GM12865 (cell line): ENCODE measurements at regions not wholly inside any gene's neighbourhood (a gene's known extent, or its start where the extent isn't known, plus 50 kb on each side); places are given as distances from the start of the nearest gene placed in this dataset.
A peak's percentile ranks its signal among the peaks of the same experiment; 100 is the strongest.

Experiments used
- DNase-seq: peaks from one replicate; pipeline ENCODE4 v3.0.0; 2010; ENCODE audit warnings: low read depth
- H3K4me3 ChIP-seq: 2 replicates; pipeline ENCODE4 v1.5.1; 2011; ENCODE audit warnings: mild to moderate bottlenecking, low read depth, low read length, control low read depth
- TF ChIP-seq, protein P1 (sequence below): IDR thresholded peaks from 2 replicates; pipeline ENCODE4 v1.5.1; 2011; ENCODE audit warnings: low read length, control low read depth, low read depth, inconsistent platforms; ENCODE audit not compliant: insufficient read depth; ENCODE audit errors: missing control alignments

DNA sequence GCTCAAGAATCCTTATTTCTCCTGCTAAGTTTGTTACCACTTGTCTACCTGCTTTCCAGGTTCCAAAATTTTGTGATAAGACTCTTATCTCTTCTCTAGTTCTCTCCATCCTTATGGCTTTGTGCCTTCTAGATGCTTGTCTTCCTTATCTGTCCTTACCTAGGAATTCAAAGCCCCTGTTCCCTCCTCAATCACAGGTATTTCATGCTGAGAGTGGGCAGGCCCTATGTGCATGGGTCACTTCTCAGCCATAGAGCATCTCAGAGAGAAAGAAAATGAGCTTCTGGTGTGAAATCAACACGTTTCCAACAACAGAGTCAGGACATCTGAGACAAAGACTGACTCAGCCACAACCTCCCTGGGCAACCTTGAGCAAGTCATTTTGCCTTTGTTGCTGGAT is 214.1 kb upstream of the TLE3 start:
- H3K4me3 ChIP-seq, result no peak overlapping the region
- no peak for DNase-seq
- TF ChIP-seq, protein P1, sequence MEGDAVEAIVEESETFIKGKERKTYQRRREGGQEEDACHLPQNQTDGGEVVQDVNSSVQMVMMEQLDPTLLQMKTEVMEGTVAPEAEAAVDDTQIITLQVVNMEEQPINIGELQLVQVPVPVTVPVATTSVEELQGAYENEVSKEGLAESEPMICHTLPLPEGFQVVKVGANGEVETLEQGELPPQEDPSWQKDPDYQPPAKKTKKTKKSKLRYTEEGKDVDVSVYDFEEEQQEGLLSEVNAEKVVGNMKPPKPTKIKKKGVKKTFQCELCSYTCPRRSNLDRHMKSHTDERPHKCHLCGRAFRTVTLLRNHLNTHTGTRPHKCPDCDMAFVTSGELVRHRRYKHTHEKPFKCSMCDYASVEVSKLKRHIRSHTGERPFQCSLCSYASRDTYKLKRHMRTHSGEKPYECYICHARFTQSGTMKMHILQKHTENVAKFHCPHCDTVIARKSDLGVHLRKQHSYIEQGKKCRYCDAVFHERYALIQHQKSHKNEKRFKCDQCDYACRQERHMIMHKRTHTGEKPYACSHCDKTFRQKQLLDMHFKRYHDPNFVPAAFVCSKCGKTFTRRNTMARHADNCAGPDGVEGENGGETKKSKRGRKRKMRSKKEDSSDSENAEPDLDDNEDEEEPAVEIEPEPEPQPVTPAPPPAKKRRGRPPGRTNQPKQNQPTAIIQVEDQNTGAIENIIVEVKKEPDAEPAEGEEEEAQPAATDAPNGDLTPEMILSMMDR, result no peak

DNA sequence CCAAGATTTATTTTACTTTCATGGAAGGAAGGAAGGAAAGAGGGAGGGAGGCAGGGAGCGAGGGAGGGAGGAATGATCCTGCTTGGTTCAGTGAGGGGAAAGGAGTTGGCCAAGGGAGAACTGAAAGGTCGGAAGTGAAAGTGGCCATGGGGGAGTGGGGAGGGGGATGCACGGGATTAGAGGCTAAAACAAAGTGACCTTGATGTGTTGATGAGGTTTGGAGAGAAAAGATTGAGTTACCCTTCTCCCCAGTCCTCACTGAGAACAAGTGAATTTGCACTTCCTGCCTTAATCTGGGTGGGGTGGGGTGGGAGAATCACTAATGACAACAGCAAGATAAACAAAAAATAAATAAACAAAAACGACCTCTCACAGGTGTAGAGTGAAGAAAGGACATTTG is 212.0 kb upstream of the TLE3 start:
- H3K4me3 ChIP-seq, result no peak overlapping the region
- TF ChIP-seq, protein P1, result no peak
- no peak for DNase-seq

DNA sequence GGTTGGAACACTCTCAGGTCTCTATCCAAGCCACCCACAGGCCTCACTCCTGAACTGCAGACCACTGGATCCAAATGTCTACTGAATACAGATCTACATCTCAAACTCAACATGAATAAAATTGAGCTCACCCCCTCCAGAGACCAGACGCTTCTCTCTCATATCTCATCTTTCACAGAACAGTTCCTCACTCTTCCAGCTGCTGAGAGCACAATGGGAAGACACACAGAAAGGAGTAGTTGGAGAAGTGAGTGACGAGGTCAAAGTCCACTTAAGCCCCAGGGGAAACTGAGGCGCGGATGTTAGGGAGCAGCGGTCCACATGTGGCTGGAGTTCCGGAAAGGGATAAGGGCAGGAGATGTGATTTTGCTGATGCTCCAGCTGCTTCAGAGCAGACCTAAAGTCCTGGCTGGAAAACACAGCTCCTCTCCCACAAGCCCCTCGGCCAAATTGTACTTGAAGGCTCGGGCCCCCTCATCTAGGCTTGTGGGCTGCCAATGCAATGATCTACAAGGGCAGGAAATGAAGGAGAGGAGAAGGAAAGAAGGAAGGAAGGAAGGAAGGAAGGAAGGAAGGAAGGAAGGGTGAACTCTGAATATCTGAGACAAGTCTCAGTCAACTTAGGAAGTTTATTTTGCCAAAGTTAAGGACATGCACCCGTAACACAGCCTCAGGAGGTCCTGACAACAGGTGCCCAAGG is 211.2 kb upstream of the TLE3 start:
- no peak overlapping the region for H3K4me3 ChIP-seq
- DNase-seq, result no peak
- TF ChIP-seq, protein P1, result no peak

- H3K4me3 ChIP-seq, result no peak overlapping the region
- peak; percentile 69 for DNase-seq
- TF ChIP-seq, protein P1, result no peak
These were observed 210.5 kb upstream of the TLE3 start for GRCh38 chr15:70308011-70308734.

DNA sequence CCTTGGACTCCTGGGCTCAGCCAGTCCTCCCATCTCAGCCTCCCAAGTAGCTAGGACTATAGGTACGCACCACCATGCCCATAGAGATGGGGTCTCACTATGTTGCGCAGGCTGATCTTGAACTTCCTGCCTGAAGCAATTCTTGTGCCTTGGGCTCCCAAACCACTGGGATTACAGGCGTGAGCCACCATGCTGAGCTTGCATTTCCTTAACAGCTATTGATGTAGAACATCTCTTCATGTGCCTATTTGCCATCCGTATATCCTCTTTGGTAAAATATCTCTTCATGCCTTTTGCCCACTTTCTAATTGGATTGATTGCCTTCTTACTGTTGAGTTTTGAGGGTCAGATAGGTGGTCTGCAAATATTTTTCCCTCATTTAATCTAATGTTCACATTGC is 208.9 kb upstream of the TLE3 start:
- no peak overlapping the region for H3K4me3 ChIP-seq
- DNase-seq, result no peak
- TF ChIP-seq, protein P1, result no peak

DNA sequence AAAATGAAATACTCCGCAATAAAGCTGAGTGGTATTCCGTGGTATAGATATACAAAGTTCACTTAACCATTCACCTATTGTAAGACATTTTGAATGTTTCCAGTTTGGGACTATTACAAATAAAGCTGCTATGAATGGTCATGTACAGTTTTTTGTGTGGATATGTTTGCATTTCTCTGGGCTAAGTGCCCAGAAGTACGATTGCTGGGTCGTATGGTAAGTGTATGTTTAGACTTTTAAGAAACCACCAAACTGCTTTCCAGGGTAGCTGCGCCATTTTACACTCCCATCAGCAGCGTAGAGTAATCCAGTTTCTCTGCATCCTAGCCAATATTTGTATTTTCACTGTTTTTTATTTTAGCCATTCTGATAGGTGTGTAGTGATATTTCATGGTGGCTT is 208.4 kb upstream of the TLE3 start:
- DNase-seq, result no peak
- TF ChIP-seq, protein P1, result no peak
- H3K4me3 ChIP-seq, result no peak overlapping the region
